ENCODE measurements at regions not wholly inside any gene's neighbourhood (a gene's known extent, or its start where the extent isn't known, plus 50 kb on each side); places are given as distances from the start of the nearest gene placed in this dataset.

GRCh38 chr3:154616298-154616697, 186.3 kb upstream of the GPR149 start:
- Histone ChIP-seq H2AFZ (replicated peaks) (no peak overlapping the region), H4K20me1 (ENCODE audit: low read depth) (no peaks in the 10 kb centered on the region), H3K4me3 (no peak overlapping the region), H3F3A (ENCODE audit: low read depth) (no peaks in the 10 kb centered on the region), H3K36me3 (no peaks in the 10 kb centered on the region), H3K4me1 (no peaks in the 10 kb centered on the region), H3K4me2 (no peak overlapping the region), H3K79me2 (ENCODE audit: low read depth) (no peaks in the 10 kb centered on the region), H3K9me3 (ENCODE audit: low read depth) (no peaks in the 10 kb centered on the region), H3K9ac (no peak overlapping the region), H3K27me3 (no peaks in the 10 kb centered on the region), H3K27ac (no peak overlapping the region)
- no peaks in the 10 kb centered on the region for H3K27me3 Mint-ChIP-seq (ENCODE audit: insufficient read depth, low read depth)
- no peak overlapping the region for H3K27ac Mint-ChIP-seq
- no peak for DNase-seq (ENCODE audit: low spot score)
- no peak overlapping the region for H3K4me3 Mint-ChIP-seq
- peaks cover 2% of the 10 kb centered on the region for H3K9me3 Mint-ChIP-seq
- H3K4me1 Mint-ChIP-seq = no peaks in the 10 kb centered on the region
- TF ChIP-seq CTCF (IDR thresholded peaks at IDR 0.05) (no peak), EZH2phosphoT487 (IDR thresholded peaks at IDR 0.05) (no peak), EZH2 (IDR thresholded peaks at IDR 0.05) (no peak)
- no peaks in the 10 kb centered on the region for H3K36me3 Mint-ChIP-seq

GRCh38 chr3:154615471-154615870, 185.5 kb upstream of the GPR149 start:
- Mint-ChIP-seq H3K27me3 (ENCODE audit: insufficient read depth, low read depth) (no peaks in the 10 kb centered on the region), H3K4me3 (no peak overlapping the region), H3K27ac (no peak overlapping the region), H3K36me3 (no peaks in the 10 kb centered on the region), H3K9me3 (peaks cover 2% of the 10 kb centered on the region), H3K4me1 (no peaks in the 10 kb centered on the region)
- H4K20me1 ChIP-seq (ENCODE audit: low read depth) = no peaks in the 10 kb centered on the region
- no peaks in the 10 kb centered on the region for H3K27me3 ChIP-seq
- no peak overlapping the region for H3K4me3 ChIP-seq
- no peak overlapping the region for H3K27ac ChIP-seq
- no peak overlapping the region for H3K4me2 ChIP-seq
- H3K9ac ChIP-seq = no peak overlapping the region
- TF ChIP-seq EZH2phosphoT487 (IDR thresholded peaks at IDR 0.05) (no peak), CTCF (IDR thresholded peaks at IDR 0.05) (no peak), EZH2 (IDR thresholded peaks at IDR 0.05) (no peak)
- no peak overlapping the region for H2AFZ ChIP-seq (replicated peaks)
- H3K4me1 ChIP-seq = no peaks in the 10 kb centered on the region
- DNase-seq (ENCODE audit: low spot score) = no peak
- H3K79me2 ChIP-seq (ENCODE audit: low read depth) = no peaks in the 10 kb centered on the region
- H3K36me3 ChIP-seq = no peaks in the 10 kb centered on the region
- H3K9me3 ChIP-seq (ENCODE audit: low read depth) = no peaks in the 10 kb centered on the region
- no peaks in the 10 kb centered on the region for H3F3A ChIP-seq (ENCODE audit: low read depth)

GRCh38 chr3:154614601-154615000, 184.6 kb upstream of the GPR149 start:
- Histone ChIP-seq H3K79me2 (ENCODE audit: low read depth) (no peaks in the 10 kb centered on the region), H3K4me1 (no peaks in the 10 kb centered on the region), H3K27ac (no peak overlapping the region), H3K4me3 (no peak overlapping the region), H3K27me3 (no peaks in the 10 kb centered on the region), H4K20me1 (ENCODE audit: low read depth) (no peaks in the 10 kb centered on the region), H3K36me3 (no peaks in the 10 kb centered on the region), H2AFZ (replicated peaks) (no peak overlapping the region), H3K9ac (no peak overlapping the region), H3F3A (ENCODE audit: low read depth) (no peaks in the 10 kb centered on the region), H3K9me3 (ENCODE audit: low read depth) (no peaks in the 10 kb centered on the region), H3K4me2 (no peak overlapping the region)
- Mint-ChIP-seq H3K36me3 (no peaks in the 10 kb centered on the region), H3K4me3 (no peak overlapping the region), H3K27me3 (ENCODE audit: insufficient read depth, low read depth) (no peaks in the 10 kb centered on the region), H3K27ac (no peak overlapping the region), H3K9me3 (peaks cover 2% of the 10 kb centered on the region), H3K4me1 (no peaks in the 10 kb centered on the region)
- no peak for TF ChIP-seq EZH2phosphoT487 (IDR thresholded peaks at IDR 0.05)
- TF ChIP-seq EZH2 (IDR thresholded peaks at IDR 0.05) = no peak
- TF ChIP-seq CTCF (IDR thresholded peaks at IDR 0.05) = no peak
- no peak for DNase-seq (ENCODE audit: low spot score)

GRCh38 chr3:154614078-154614477, 184.1 kb upstream of the GPR149 start:
- H3K36me3 Mint-ChIP-seq = no peaks in the 10 kb centered on the region
- Histone ChIP-seq H4K20me1 (ENCODE audit: low read depth) (no peaks in the 10 kb centered on the region), H3K79me2 (ENCODE audit: low read depth) (no peaks in the 10 kb centered on the region), H3K27ac (no peak overlapping the region), H3K27me3 (no peaks in the 10 kb centered on the region), H3K4me3 (no peak overlapping the region), H3F3A (ENCODE audit: low read depth) (no peaks in the 10 kb centered on the region), H3K4me1 (no peaks in the 10 kb centered on the region), H3K4me2 (no peak overlapping the region), H3K9ac (no peak overlapping the region), H3K36me3 (no peaks in the 10 kb centered on the region), H2AFZ (replicated peaks) (no peak overlapping the region), H3K9me3 (ENCODE audit: low read depth) (no peaks in the 10 kb centered on the region)
- H3K9me3 Mint-ChIP-seq = peaks cover 2% of the 10 kb centered on the region
- H3K4me1 Mint-ChIP-seq = no peaks in the 10 kb centered on the region
- DNase-seq (ENCODE audit: low spot score) = no peak
- no peaks in the 10 kb centered on the region for H3K27me3 Mint-ChIP-seq (ENCODE audit: insufficient read depth, low read depth)
- TF ChIP-seq CTCF (IDR thresholded peaks at IDR 0.05) (no peak), EZH2 (IDR thresholded peaks at IDR 0.05) (no peak), EZH2phosphoT487 (IDR thresholded peaks at IDR 0.05) (no peak)
- H3K4me3 Mint-ChIP-seq = no peak overlapping the region
- no peak overlapping the region for H3K27ac Mint-ChIP-seq

Measured in neural progenitor cell (in vitro differentiated cells).